HG03520 (cell line): ENCODE measurements at regions not wholly inside any gene's neighbourhood (a gene's known extent, or its start where the extent isn't known, plus 50 kb on each side); places are given as distances from the start of the nearest gene placed in this dataset.
"Not testable (repeated sequence)": the region's sequence is repeated elsewhere in the genome, so short reads cannot be mapped to it uniquely, and the experiment has no call there.

Experiments
- ATAC-seq: cut with Tn5 transposase; IDR thresholded peaks from one replicate; pipeline ENCODE4 v1.9.1; 2021; ENCODE audit warnings: mild to moderate bottlenecking, moderate library complexity; ENCODE audit not compliant: unreplicated experiment

DNA sequence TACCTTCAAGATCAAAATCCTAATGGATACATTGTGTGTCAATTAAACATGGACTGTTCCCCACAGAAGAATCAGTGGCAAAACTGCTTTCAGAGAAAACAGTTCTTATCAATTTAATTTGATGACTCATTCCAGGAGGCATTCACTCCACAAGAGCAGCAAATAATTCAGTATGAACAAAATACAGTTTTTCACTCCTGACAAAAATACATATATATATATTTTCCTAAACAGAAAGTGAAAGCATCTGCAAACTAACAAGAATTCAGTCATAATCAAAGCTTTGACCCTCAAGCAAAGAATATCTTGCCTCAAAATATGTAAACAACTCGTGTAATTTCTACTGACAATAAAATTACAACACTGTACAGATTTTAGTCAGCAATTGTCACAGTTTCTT is 685.1 kb upstream of the SLC8A1 start:
- ATAC-seq, result no peak

DNA sequence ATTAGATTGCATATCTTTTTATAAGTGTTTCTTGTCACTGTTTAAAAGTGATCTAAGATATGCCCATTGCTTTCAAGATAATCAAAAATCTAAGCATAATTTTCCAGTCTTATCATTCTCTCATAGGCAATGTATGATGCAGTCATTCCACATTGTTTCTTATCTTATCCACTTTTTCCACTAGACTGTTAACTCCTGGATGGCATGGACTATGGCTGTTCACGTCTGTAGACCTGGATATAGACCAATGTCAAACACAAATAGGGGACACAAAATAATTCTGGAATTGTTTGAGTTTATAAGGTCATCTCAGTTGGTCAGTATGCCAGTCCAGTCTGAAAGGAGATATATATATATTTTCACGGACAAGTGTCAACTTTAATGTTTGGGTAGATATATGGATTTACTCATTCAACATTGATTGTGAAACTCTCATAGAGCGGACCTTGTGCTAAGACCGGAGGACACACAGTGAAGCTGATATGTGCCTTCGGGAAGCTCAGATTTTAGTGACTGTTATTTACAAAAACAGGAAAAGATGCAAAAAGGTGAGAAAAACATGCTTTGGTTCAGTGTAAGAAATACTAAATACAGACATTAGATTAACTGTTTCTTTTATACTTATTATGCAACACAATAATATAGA is 689.4 kb upstream of the SLC8A1 start:
- no peak for ATAC-seq

DNA sequence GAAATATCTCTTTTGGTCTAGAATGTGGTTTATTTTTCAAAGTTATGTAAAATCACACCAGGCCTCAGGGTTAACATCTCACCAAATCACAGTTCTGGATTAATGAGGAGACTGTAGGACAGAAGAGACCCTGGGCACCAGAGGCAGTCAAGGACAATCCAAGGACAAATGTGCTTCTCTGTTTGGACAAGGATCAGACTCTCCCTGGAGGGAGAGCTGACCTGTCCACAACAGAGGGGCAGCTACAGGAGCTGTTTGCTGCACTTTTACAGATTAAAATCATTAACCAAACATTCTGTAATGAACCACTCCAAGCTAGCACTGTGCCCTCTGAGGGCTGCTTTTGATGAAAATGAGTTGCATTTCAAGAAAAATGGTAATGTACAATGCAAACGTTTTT is 690.6 kb upstream of the SLC8A1 start:
- ATAC-seq, result no peak

DNA sequence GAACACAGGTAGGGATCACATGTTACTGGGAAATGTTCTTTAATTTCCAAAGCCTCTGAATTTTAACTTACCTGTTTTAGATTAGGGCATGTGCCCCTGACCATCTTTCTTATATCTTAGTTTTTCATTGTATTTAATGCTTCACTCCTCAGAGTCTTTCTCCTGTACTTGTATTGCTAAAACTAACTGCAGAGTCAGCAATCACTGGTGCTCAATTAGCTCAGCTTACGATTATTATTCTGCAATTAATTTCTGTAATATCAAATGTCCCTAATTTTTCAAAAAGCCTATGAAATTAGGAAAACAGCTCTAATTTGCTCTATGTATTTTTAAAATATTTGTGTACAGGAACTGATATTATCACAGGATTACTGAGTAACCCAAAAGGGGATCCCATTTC is 693.2 kb upstream of the SLC8A1 start:
- ATAC-seq, result no peak

DNA sequence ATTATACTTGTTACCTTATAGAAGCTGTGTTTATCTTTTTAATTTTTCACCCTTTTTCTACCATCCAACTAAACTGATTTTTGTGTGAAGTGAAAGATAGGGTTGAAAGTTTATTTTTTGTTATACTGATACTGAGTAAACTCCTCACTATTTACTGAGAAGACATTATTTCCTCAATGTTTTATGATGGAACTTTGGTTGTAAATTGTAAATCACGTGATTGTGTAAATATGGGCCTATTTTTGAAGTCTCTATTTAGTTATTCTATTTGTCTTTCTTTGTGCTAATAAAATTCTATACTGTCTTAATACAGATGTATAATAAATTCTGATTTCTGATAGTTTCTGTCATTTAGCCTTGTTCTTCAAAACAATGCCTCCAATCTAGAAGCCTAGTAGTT is 697.2 kb upstream of the SLC8A1 start:
- ATAC-seq, result no peak

DNA sequence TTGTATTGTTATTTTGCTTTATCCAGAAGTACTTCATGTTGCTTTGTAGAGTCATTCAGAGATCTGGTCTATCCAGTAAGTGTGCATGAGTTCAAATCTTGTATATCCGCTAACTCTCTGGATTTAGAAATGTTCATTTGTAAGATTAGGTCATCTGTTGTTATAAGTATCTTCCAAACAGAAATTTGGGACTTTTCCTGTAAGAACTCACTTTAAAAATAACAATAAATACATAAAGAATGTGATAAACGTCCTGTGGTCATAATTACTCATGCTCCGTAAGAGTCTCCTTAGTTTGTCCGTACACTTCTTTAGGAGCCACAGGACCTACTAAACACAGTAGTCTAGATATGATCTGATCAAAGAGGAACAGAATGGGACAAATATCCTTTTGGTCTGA is 699.9 kb upstream of the SLC8A1 start:
- ATAC-seq, result no peak

DNA sequence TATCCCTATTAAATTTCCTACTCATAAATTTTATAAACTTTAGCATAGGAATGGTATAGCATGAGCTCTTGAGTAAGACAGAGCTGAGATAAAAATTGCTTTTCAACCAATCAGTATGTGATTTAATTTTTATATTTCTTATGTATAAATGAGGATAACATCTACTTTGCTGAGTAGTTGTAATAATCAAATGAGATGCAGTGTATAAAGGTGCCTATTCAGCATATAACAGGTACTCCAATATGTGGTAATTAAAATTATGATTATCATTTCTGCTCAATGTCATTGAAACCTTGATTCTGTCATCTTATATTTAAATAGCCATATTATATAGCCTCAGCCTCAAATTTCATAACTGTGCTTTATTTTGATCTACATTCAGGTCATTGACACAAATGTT is 700.4 kb upstream of the SLC8A1 start:
- no peak for ATAC-seq

DNA sequence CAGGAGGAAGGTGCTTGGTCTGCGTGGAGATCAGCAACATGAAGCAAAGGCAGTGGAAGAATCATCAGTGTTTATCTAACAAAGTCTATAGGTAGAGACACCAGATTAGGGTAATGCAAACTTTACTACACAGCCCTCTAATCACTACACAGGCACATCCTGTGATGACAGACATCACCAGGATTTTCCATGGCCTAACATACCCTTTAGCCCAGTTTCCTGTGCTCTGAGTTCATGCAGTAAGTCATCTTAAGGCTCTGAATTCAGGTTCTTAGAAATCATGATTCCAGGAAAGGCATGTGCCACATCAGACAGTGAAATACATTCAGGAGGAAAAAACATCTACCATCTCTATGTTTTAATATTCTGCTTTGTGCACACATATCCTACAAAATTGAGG is 708.5 kb upstream of the SLC8A1 start:
- ATAC-seq, result no peak

DNA sequence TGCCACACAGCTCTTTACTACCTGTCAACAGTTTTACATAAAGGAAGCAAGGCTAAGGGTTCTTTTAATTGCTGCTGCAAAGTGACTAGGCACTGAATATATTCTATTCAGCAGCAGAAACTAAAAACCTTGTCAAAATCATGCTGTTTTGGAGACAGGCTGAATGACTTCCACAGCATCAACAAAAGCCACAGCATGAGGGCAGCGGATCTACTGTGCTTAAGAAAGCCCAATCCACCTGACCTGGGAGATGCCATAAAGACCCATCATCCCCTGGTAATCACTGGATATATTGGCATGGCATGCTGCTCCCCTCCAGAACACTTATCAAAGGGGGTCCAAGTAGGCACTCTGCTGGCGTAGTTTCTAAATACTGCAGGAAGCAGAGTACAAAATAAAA is 715.1 kb upstream of the SLC8A1 start:
- ATAC-seq, result no peak

DNA sequence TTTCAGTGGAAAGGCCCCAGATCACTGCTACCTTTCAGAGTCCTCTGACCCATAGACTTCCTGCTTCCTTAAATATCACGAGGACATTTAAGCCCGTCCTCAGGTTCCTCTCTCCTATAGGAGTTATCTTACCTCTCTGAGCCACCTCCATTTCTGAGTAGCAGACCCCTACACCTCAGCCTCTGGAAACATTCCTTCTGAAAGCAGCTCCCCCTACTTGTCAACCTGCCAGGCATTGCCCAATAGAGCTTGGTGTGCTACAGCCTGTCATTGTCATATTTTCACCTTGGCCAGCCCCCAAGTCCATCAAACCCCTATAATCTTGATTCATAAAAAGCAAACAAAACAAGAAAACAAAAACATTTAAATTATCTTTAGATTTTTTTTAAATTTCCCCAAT is 717.9 kb upstream of the SLC8A1 start:
- no peak for ATAC-seq

DNA sequence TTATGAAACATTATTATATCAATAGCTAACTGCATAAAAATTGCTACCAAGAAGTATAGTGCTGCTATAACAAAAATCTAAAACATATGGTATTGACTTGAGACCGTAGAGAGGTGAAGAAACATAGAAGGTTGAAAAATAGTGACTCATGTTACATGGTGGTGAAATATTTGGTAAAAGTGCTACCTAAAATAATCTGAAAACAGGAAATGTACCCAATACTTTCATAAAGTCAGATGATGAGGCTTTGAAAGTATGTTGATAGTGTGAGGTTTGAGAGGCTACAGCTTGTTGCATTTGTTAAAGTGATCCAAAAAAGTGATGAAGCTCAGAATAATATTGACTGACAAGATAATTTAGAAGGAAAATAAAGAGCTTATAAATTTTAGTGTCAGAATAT is 718.7 kb upstream of the SLC8A1 start:
- no peak for ATAC-seq

DNA sequence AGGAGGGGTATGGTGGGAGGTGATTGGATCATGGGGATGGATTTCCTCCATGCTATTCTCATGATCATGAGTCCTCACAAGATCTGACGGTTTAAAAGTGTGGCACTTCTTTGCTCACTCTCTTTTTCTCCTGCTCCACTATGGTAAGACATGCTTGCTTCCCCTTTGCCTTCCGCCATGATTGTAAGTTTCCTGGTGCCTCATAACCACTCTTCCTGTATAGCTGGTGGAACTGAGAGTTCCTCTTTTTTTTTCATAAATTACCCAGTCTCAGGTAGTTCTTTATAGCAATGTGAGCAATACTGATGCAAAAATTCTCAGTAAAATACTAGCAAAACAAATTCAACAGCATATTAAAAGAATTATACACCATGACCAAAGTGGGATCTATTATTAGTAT is 728.5 kb upstream of the SLC8A1 start:
- ATAC-seq, result no peak

DNA sequence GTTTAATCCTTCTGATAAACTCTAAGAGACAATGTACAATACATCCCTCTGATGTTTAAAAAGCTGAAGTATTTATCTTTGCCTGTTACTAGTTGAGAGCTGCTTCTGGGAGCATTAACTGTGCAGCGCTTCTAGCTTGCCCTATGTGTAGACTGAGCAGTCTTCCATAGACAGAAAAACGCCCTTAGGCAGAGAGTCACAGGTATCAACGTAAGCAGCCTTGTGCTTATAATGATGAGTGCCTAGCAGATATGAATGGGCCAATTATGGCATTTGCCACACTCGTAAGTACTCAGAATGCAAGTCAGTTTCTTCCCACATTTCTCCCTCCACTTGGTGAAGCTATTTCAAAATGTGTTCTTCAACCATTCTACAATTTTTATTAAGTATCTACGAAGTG is 731.1 kb upstream of the SLC8A1 start:
- ATAC-seq, result no peak

DNA sequence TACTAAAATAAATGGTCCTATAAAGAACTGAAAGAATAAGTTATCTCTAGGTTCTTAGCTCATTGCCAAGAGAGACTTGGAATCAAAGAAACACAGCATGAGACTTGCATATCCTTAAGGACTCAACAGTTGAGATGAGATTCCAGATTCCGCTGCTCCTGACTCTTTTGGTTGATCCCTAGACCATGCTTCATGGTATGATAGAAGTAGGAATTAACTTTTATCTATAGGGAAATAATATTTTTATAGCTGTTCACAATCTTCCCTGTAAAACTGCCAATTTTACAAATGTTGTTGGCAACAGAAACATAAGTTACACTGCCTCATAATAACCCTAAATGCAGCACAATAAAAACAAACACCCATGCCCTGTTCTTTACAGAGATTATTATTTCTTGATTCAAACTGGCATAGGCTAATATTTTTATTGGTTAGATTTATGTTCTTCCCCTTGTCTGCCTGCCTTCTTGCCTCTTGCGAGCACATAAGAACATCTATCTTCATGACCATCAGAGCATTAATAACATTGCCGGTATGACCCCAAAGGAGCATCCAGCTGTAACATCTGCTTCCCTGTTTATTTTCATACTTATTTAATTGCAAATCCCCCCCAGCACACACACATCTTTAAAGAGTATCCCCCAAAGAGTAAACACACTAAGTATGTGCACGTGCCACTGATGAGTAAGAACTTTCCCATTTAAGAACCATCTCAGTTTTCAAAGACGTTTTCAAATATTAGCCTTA is 735.7 kb upstream of the SLC8A1 start:
- no peak for ATAC-seq

DNA sequence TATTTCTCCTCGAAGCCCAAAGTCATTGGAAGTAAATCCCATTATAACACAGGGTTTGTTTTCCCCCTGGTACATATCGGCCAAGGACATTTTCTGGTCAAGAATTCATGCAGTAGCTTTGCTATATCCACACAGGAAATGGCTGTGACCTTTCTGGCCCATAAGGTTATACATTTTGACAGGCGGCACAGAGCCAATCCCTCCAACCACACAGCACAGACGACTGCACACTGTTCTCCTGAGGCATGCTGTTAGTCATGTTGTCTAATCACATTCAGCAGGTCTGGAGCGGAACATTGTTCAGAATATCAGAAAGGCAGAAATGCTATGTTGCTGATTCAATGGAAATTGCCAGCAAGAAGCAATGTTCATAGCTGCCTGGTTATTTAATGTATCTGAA is 742.3 kb upstream of the SLC8A1 start:
- no peak for ATAC-seq

DNA sequence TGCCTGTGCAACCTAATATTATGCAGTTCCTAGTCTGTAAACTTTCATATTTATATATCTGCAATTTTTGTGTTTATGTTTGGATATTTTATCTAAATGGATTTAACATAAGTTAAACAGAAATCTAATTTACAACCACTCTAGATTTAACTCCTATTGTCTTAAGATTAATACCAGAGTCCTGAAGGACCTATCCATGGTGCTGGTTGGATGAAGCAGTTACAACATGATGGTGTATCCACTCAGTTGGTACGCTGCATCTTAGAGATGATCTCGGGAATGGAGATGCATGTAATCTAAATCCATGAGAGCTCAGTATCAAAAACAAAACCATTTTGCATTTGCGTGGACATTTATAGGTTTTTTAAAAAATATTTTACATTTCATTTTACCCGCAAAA is 745.9 kb upstream of the SLC8A1 start:
- no peak for ATAC-seq

DNA sequence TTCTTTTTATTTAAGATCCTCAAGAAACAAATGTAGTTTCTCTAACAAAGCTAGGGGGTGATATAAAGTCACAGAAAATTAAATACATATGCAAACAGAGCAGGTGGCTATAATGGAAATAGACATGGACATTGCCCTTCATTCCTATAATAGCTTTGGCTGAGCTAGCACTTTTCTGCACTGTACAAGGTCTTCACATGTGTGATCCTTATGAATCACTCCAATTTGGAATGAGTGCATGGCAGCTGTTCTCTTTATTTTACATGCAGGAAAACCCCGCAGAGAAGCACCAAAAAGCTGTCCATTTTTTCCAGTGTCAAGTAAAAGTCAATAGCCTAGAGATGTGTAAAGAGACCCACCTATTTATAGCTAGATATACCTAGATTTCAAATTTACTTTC is 747.4 kb upstream of the SLC8A1 start:
- ATAC-seq, result no peak

DNA sequence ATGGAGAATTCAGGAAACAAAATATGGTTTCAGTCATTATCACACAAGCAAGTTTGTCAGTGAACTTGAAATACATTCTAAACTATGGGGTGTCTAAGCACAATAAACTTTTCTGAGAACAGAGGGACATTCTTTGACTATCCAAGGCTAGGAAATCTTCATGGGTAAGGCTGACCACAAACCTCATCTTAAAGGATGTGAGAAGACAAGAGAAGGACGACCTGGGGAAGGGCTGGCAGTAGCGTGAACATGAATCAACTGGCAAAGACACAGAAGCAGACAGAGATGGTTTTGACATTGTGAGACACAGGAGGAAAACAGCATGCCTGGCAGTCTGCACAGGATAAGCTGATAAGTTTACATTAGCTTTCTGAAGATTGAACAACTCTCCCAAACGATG is 752.4 kb upstream of the SLC8A1 start:
- no peak for ATAC-seq

DNA sequence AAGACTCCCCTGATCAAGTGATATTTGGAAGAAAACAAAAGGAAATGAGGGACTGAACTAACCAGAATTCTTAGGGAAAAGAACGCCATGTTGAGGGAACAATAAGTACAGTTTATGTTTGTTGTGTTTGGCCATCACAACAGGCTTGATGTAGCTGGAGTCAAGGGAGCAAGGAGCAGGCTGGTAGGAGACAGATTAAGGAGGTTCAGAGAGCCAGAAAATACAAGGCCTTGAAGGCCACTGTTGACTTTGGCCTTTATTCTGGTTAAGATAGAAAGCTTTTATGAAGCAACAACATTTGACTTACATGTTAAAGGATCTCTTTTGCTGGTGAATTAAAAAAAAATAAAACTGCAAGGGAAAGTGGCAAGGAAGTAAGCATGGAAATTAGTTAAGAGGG is 754.1 kb upstream of the SLC8A1 start:
- ATAC-seq, result no peak

DNA sequence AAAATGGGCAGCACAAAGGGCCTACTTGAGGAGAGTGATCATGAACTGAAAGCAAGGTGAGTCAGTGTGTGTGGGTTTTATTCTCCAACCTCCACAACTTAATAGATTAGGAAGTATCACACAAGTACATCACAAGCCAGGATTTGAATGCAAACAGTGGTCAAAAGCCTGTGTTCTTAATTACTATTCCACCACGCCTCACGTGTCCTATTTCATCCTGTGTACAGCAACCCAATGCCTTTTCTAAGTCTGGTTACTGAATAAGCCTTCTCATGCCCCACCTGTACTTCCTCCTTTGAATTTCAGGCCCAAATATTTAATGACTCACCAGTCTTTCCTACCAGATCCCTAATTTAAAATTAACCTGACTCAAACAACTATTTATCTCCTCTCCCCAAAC is 755.7 kb upstream of the SLC8A1 start:
- ATAC-seq, result no peak

DNA sequence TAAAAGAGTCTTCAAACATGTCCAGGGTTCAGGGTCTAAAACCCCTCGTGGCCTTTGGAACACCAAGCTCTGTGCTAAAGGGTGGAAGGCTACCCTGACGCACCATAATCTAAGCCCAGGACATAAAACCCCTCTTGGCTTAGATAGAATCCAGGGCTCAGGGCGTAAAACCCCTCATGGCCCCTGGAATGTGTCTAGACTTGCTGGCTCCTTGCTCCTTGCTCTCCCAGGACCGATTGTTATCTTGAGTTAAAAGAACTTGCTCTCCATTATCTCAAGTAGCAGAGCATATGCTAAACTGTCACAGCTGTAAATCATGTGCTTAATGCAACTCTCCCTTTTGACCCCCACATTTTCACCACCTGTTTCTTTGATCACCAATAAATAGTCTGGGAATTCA is 758.1 kb upstream of the SLC8A1 start:
- ATAC-seq, result not testable (repeated sequence)

DNA sequence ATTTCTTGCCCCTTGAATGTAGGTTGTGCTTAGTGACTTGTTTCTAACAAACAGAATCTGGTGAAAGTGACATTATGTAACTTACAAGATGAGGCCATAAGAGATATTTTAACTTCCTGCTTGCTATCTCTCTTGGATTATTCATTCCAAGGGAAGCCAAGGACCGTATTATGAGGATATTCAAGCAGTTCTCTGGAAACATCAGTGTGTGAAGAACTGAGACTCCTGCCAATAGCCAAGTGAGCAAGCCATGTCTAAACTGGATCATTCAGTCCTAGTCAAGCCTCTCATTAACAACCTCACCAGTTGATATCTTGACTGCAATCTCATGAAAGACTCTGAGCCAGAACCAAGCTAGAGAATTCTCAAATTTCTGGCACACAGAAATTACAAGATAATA is 765.1 kb upstream of the SLC8A1 start:
- ATAC-seq, result no peak

DNA sequence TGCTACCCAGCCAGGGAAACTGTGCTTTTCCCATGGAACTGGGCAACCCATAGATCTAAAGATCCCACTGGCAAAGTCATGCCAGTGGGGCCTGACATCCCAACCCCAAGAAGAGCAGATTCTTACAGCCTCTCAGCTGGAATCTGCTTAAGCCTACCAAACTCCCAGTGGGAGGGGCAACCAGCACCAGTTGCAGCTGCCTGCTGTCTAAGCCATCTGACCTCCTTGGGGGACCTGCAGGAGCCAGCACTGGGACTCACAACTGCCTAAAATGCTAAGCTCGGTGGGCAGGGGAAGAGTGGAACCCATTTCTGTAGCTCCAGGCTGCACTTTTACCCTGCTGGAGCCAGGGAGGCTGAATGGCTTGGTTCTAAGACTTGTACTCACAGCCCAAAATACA is 770.7 kb upstream of the SLC8A1 start:
- no peak for ATAC-seq
